ENCODE measurements at regions not wholly inside any gene's neighbourhood (a gene's known extent, or its start where the extent isn't known, plus 50 kb on each side); places are given as distances from the start of the nearest gene placed in this dataset.

DNA sequence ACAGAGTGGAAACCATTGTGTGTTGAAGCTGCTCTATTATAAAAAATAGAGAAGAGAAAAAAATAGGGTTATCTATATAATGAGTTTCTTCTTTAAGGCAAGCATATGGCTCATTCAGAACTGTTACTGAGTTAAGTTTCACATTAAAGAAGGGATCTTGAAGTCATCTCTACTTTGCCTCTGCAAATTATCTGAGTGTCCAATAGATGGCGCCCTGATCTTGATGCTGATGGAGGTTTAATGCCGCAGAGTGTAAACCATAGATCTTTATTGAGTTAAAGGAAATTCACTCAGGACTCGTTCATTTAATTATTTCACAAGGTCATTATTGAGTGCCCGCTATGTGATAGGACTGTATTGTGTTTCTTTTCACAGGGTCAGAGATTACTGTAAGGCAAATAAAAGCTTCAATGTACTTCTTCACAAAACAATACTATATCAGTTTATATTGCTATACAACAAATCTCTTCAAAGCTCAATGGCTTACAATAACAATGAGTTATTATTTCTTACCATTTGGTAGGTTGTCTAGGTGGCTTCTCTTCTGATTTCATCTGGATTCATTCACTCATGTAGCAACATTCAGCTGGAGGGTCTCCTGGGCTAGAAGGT, 171.4 kb downstream of the NSUN3 start:
- DNase-seq (ENCODE audit: low spot score), result no peak
- Histone ChIP-seq H3K4me3 (no peak overlapping the region), H3K27ac (no peak overlapping the region)
- TF ChIP-seq, protein P1, sequence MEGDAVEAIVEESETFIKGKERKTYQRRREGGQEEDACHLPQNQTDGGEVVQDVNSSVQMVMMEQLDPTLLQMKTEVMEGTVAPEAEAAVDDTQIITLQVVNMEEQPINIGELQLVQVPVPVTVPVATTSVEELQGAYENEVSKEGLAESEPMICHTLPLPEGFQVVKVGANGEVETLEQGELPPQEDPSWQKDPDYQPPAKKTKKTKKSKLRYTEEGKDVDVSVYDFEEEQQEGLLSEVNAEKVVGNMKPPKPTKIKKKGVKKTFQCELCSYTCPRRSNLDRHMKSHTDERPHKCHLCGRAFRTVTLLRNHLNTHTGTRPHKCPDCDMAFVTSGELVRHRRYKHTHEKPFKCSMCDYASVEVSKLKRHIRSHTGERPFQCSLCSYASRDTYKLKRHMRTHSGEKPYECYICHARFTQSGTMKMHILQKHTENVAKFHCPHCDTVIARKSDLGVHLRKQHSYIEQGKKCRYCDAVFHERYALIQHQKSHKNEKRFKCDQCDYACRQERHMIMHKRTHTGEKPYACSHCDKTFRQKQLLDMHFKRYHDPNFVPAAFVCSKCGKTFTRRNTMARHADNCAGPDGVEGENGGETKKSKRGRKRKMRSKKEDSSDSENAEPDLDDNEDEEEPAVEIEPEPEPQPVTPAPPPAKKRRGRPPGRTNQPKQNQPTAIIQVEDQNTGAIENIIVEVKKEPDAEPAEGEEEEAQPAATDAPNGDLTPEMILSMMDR (IDR thresholded peaks at IDR 0.05), result no peak

DNA sequence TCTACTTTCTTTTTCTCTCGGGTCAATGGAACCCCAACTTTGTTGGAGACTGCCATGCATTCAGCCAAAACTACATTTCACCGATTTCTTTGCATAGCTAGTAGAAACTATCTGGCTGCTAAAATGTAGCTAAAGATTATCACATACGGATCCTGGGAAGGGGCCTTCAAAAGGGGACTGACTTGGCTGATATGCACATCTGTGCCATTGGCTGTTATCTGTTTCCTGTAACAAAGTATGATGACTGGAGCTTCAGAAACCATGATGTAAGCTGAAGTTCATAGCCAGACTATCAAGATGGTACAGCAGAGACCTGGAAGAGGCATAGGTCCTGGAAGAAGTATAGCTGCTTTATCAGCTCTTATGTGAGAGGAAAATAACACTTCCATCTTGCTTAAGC, 179.1 kb downstream of the NSUN3 start:
- no peak overlapping the region for H3K27ac ChIP-seq
- TF ChIP-seq, protein P1 (IDR thresholded peaks at IDR 0.05), result no peak
- no peak for DNase-seq (ENCODE audit: low spot score)
- no peak overlapping the region for H3K4me3 ChIP-seq

DNA sequence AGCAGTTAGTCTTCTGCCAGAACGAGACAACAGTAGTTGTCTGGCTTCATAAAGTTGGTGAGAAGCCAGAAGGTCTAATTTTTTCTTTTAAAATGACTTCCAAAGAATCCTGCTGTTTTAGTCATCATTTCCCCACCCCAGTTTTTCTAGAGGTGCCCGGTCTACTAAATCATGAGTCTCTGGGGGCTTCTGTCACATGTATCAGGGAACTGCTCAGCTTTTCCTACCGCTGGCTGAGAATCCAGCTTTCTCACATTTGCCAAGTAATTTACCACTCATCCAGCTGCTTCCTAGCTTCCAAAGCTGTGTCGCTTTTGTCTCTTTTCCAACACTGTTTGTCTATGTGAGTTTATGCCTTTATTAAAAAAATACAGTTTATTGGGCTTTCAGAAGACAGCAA, 183.3 kb downstream of the NSUN3 start:
- TF ChIP-seq, protein P1 (IDR thresholded peaks at IDR 0.05), result no peak
- Histone ChIP-seq H3K4me3 (no peak overlapping the region), H3K27ac (no peak overlapping the region)
- no peak for DNase-seq (ENCODE audit: low spot score)

DNA sequence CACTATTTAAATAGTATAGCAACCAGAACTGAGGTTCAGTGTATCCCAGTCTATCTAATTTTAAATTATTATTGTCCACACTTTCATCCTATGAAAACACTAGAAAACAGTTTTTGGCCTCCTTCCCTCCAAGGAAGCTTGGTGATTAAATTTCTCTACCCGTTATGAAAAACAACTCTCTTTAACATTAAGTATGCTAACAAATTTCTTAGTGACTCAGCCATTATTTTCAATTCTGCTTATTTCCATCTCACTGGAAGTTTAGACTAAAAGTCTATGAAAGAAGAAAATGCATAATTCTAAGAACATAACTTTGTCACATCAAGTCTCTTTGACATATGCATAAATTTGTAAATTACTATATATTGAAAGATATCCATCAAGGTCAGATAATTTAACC, 185.2 kb downstream of the NSUN3 start:
- Histone ChIP-seq H3K4me3 (no peak overlapping the region), H3K27ac (no peak overlapping the region)
- TF ChIP-seq, protein P1 (IDR thresholded peaks at IDR 0.05), result no peak
- DNase-seq (ENCODE audit: low spot score), result no peak

DNA sequence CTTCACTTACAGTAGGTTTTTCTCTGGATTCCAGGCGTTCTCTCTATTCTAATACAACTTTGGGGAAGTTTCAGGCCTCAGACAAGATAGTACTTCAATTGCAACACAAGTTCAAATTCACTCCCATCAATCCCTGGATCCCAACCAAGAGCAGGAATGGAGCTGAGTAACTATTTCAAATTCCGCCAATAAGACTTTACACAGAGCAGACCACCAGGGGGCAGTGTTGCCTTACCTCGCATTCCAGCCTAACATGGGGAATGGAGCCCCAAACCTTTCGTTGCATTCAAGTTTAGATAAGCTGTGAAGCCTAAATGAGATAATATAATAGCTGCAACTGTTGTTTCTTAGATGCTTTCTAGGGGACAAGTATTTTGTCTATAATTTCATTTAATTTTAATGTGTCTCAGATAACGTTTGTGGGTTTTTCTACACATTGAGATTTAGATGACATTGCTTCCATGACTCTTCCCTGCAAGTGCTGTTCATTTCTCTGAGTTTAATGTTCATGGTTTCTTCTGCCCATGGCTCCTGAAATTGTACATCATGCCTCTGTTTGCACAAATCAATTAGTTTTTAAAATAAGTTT, 186.7 kb downstream of the NSUN3 start:
- Histone ChIP-seq H3K4me3 (no peak overlapping the region), H3K27ac (no peak overlapping the region)
- TF ChIP-seq, protein P1 (IDR thresholded peaks at IDR 0.05), result peak; percentile 53
- no peak for DNase-seq (ENCODE audit: low spot score)

DNA sequence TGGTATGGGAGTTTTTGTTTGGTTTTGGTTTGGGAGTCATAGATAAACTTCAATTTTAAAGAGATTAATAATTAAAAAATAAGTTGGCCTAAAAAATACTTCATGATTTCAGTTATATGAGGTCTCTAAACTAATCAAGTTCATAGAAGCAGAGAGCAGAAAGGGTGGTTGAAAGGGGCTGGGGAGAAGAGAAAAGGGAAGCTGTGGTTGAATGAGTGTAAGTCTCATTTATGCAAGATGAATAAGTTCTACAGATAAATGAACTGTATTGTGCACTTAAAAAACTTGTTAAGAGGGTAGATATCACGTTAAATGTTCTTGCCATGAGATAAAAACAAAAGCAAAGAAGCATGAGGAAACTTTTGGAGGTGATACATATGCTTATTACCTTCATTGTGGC, 188.7 kb downstream of the NSUN3 start:
- DNase-seq (ENCODE audit: low spot score), result no peak
- no peak overlapping the region for H3K27ac ChIP-seq
- TF ChIP-seq, protein P1 (IDR thresholded peaks at IDR 0.05), result no peak
- no peak overlapping the region for H3K4me3 ChIP-seq

DNA sequence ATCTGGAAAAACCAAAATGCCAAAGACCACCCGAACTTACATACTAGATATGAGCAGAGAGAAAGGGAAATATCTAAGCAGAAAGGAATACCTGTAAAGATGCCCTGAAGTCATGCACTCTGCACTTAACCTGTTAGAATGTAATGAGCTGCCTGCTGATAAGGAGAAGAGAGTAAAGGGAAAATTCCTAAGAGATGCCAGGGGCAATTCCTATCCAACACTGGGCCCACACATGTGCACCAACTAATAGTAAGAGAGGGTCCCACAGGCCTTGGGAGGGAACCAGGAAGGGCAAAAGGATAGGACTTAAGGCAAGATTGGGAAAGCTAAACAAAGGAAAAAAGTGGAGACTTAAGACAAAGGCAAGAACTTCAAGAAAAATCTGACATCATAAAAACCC, 189.5 kb downstream of the NSUN3 start:
- H3K4me3 ChIP-seq, result no peak overlapping the region
- no peak overlapping the region for H3K27ac ChIP-seq
- DNase-seq (ENCODE audit: low spot score), result no peak
- TF ChIP-seq, protein P1 (IDR thresholded peaks at IDR 0.05), result no peak

Measured in coronary artery (tissue), 2 donors.